RPMI7951 (cell line): ENCODE measurements at regions not wholly inside any gene's neighbourhood (a gene's known extent, or its start where the extent isn't known, plus 50 kb on each side); places are given as distances from the start of the nearest gene placed in this dataset.

ENCODE experiments used
- DNase-seq: peaks from one replicate; pipeline ENCODE4 v3.0.0-alpha.2; 2012; ENCODE audit warnings: low read depth

DNA sequence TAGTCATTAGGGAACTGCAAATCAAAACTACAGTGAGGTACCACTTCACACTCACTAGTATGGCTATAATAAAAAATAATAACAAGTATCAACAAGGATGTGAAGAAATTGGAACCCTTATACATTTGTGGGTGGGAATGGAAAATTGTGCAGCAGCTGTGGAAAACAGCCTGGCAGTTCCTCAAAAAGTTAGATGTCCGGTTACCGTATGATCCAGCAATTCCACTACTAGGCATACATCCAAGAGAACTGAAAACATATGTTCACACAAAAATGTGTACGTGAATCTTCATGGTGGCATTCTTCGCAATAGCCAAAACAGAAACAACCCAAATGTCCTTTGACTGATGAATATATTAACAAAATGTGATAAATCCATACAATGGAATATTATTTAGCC lies 187.9 kb upstream of the LYSMD4 start:
- no peak for DNase-seq

- no peak for DNase-seq
Measured at GRCh38 chr15:99918072-99918471, 184.8 kb upstream of the LYSMD4 start.

DNA sequence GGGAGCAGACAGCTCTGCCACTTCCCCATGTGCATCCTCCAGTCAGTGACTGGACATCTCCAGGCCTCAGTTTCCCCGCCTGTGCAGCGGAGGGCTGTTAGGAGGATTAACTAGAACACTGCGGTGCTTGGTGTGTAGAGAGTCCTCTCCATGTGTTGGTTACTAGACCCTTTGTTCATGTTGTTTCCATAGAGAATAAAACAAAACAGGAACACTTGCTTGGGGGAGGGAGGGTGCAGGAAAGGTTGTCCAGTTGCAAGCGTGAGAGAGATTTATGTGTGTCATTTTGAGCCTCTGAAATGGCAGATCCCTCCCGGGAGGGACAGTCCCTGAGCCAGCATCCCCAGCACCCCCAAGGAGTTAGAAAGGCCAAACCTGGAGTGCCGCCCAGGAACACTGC lies 184.0 kb upstream of the LYSMD4 start:
- no peak for DNase-seq

GRCh38 chr15:99916668-99917223 lies 183.5 kb upstream of the LYSMD4 start:
- no peak for DNase-seq

GRCh38 chr15:99914723-99915122 lies 181.5 kb upstream of the LYSMD4 start:
- no peak for DNase-seq

DNA sequence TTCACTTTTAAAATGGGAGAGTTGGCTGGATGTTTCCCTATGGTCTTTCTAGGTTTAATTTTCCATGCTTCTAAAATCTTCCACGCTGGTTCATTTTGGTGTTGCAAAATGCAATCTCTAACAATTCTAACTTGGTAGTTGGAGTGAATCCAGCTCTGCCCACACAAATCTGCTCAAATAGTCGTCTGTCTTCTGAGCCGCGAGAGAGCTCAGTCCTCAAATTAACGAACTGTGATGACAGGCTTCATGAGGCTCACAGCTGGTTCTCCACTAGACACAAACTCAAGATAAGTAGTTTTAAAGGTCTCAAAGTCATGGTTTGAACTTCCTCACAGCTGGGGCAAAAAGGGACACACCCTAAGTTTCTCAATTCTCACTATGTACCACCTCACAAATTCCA lies 178.6 kb upstream of the LYSMD4 start:
- DNase-seq = peak; percentile 10

DNA sequence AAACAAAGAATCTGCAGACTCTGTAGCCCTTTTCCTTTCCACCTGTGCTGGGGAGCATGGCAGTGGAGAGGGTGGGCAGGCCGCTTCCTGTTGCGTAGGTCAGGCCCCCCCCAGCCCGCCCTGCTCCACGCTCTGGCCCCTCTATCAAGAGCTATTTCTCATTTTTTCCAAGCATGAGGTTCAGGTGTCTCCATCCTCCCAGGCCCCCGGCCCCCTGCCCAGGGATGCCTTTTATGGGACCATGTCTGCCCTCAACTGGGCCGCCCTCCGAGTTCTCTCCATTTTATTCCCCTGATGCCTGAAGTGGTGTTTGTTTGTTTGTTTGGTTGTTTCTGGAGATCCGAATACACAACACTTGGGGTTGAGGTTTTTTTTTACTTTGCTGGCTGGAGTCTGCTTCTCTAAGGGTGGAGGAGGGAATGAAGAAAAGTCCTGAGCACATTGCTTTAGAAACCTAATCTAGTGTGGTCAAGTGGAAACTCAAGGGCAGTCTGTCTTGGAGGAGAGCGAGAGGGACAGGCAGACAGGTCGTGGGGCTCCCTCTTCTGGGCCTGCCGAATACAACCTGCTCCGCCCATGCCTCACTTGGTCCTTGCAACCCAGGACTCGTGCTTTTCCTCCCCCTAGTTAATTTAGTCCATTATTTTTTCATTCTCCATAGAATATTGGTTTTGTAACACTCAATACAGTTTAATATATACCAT lies 176.5 kb upstream of the LYSMD4 start:
- DNase-seq = peak; percentile 8

GRCh38 chr15:99907698-99908097 lies 174.5 kb upstream of the LYSMD4 start:
- DNase-seq = no peak

- no peak for DNase-seq
Measured at GRCh38 chr15:99906793-99907192, 173.6 kb upstream of the LYSMD4 start.

DNA sequence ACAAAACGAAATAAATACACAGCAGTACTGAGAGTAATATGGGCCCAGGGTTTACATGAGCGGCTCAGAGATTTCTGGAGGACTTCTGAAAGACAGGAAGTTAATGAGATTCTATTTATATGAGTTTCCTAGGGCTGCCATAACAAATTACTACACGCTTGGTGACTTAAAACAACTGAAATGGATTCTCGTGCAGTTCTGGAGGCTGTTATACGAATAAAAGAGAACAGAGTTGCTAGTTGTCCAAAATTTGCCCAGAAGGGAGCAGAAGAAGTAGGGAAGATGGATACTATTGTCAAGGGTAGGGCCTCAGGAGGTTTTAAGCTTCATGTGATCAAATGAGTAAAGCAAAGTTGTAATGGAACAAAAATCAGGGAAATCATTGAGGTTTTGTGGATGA lies 173.1 kb upstream of the LYSMD4 start:
- DNase-seq = no peak

DNA sequence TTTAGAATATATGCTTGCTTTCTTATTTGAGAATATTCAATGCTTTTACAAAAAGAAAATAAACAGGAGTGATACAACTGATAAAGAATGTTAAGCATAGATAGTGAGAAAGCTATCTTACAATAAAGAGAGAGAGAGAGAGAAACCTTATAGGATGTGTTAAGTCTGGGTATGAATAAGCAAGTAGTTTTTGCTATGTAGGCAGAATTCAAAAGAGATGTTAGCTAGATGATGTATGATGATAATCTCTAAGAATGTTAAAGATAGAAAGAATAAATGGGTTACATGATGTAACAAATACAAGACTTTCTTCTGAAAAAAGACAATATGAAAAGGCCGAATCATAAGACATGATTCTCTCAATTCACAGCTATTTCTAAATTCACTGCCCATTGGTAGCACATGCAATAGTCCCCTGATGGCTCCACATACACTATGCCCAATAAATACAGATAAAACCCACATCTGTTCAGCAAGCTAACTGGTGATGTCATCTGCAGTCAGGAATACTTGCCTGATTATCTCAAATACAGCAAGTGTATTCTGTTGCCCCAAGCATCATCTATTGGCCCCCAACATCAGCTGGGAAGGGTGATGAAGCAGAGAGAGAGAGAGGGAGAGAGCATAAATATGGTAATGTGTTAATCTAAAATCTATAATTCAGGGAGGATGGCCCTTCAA lies 169.2 kb upstream of the LYSMD4 start:
- no peak for DNase-seq

GRCh38 chr15:99895956-99896311 lies 162.7 kb upstream of the LYSMD4 start:
- no peak for DNase-seq

GRCh38 chr15:99895189-99895955 lies 162.1 kb upstream of the LYSMD4 start:
- no peak for DNase-seq

DNA sequence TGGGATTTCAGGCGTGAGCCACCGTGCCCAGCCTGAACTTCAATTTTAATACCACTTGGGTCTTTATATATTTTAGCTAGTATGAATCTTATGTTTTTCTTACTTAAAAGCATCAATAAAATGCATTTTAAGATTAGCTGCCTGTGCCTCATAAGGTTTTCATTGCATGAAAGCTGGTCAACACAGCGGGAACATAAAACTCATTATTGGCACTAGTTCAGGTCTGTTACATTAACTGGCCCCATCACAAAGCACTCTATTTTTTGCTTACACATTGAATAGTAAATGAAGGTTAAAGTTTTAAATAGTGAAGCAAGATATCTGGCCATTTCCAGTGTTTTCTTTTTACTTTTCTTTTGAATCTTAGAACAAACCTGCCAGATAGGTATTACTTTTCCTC lies 145.6 kb upstream of the LYSMD4 start:
- no peak for DNase-seq

- no peak for DNase-seq
Measured at GRCh38 chr15:99873451-99873850, 140.2 kb upstream of the LYSMD4 start.

- no peak for DNase-seq
Measured at GRCh38 chr15:99863550-99864198, 130.4 kb upstream of the LYSMD4 start.

GRCh38 chr15:99857836-99858235 lies 124.6 kb upstream of the LYSMD4 start:
- no peak for DNase-seq

DNA sequence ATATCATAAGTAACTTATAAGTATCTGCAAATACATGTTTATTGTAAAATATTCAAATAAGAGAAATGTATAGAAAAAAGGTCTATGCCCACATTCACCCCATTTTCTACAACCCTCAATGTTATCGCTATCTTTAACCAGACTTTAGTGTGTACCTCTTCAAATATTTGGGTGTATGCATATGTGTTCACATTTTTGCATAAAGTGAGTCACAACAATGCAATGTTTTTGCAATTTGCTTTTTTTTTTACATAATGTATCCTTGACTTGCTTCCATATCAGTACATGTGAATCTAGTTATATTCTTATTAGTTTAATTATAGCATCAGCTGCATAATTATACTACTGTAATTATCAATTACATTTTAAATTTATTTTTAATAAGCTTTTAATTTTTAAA lies 117.3 kb upstream of the LYSMD4 start:
- DNase-seq = no peak

GRCh38 chr15:99845009-99845408 lies 111.8 kb upstream of the LYSMD4 start:
- DNase-seq = no peak

DNA sequence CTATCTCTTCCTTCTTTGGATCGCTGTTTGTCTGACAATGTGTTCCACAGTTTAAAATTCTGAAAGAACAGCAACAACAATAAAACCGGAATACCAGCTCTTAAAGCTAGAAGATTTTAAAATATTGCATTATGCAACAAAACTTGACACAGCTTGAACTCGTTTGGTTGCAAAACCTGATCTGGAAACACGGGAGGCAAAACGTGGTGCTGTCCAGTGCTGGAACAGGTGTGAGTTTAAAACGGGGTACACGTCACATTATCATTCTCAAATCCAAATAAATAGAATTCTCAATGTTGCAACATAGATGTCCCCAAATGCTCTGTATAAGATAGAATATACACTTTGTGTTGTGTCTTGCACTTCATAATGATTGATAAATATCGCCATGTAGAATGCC lies 110.9 kb upstream of the LYSMD4 start:
- DNase-seq = no peak

- DNase-seq = no peak
Measured at GRCh38 chr15:99842071-99842470, 108.8 kb upstream of the LYSMD4 start.

GRCh38 chr15:99826157-99826780 lies 93.0 kb upstream of the LYSMD4 start:
- no peak for DNase-seq
